Fibroblast of skin of left quadriceps (primary cell): ENCODE measurements at regions not wholly inside any gene's neighbourhood (a gene's known extent, or its start where the extent isn't known, plus 50 kb on each side); places are given as distances from the start of the nearest gene placed in this dataset.
A peak's percentile ranks its signal among the peaks of the same experiment; 100 is the strongest.

Experiments used
- DNase-seq, 2 experiments: peaks; one replicate each; pipeline ENCODE4 v3.0.0-alpha.2; 2013; ENCODE audit warnings: low read depth in 2 of 2

DNA sequence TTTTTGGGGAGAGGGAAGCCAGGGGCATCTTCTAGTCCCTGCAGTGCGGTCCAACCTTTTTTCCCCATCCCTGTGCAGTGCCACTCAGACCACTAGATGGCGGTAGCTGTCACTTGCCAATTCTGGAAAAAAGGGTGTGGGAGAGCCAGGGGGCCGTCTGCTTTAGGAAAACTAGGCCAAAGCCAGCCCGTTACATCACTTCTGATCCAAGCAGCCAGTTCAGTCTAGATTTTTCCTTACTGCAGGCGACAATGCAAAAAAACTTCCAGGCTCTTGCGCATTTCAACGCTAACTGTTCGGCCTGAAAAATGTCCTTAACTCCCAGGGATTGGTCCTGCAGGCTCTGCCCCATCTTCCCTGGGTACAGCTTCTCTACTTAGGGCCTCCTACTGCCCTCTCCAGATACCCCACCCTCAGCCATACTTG is 69.2 kb upstream of the CES5A start:
- peak; percentile 51 to 55 for DNase-seq

DNA sequence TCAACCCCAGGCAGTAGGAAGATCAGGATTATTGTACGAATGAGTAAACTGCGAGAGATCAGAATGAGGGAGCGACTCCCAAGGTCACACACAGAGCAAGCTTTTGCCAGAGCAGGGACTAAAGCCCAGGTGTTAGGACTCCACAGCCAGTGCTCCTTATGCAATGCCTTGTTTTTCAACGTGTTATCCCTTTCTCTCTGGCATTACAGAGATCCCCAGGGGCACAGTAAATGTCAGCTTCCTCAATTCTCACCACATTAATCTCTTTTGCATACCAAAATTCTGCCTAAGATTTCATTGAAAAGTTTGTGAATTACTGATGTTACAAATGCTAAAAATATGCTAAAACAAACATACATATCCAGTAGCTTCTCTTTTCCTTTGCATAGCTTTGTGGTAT is 68.1 kb upstream of the CES5A start:
- DNase-seq: peak; percentile 8 to 23

DNA sequence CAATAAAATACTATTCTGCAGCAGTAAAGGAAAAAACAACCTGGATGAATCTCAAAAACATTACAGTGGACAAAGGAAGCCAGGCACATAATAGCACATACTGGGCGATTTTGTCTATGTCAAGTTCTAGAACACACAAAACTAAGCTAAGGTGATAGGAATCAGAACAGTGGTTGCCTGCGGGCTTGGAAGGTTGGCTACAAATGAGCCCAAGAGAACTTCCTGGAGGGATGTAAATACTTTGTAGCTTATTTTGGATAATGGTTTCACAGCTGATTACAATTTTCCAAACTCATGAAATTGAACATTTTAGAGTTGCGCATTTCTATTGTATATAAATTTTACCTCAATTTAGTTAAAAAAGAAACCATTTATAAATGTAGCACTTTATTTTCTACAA is 67.6 kb upstream of the CES5A start:
- no peak for DNase-seq

DNA sequence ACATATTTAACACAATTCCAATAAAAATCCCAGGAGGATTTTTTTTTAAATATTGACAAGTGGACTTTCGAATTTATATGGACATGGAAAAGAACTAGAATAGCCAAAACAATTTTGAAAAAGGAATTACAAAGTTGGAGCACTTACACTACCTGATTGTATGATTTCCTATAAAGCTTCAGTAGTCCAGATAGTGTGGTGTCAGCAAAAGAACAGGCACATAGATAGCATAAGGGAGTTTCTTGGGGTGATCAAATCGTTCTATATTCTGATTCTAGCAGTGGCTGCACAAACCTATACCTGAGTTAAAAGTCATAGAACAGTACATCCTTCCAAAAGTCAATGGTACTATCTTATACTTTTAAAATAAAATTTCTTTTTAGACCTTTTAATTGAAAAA is 66.4 kb upstream of the CES5A start:
- DNase-seq: no peak

DNA sequence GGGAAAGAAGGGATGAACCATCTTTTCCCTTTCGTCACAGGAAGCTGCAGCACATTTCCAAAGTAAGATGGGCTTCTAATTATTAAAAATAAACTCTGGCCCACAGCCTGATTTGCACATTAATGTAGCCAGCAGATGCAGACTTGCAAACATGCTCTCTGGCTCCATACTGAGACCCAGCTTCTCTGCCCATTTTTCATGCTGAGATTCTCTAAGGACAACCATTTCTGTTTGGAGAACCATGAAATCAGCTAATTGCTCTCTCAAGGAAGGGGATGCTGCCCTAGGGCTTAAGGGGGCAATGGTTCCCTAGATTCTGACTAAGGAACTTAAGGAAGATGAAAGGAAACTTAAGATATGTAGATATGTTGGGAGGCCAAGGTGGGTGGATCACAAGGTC is 63.0 kb upstream of the CES5A start:
- no peak for DNase-seq

DNA sequence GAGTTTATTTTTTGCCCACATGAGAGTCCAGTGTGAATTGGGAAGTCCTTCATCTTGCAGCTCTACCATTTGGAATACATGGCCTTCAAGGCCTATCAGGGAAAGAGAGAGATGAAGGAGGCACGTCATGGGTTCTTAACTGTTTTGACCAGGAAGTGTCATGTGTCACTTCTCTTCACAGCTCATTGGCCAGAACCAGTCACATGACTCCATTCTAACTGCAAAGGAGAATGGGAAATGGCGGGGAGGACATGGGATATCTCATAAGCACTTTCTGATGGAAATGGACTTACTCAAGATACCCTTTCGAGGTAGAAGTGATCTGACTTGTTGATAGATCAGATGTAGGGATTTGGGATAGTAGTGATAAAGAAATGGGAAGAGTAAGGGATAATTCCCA is 57.9 kb upstream of the CES5A start:
- DNase-seq: no peak

DNA sequence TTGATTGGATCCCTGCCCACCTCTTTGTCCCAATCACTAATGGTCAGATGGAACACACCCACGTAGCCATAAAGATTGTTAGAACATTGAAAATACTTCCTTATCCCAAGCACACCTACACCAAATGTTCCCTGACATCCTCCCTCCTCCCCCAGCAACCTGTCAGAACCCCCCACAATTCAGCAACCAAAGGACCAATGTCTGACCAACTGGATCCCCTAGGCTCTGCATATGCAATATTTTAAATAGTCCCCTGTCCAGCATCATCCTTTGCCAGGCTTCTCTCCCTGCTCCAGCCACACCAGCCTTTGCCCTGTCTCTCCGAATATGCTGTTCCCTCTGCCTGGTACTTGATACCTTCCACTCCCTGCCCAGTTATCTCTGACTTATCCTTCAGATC is 54.9 kb upstream of the CES5A start:
- no peak for DNase-seq

DNA sequence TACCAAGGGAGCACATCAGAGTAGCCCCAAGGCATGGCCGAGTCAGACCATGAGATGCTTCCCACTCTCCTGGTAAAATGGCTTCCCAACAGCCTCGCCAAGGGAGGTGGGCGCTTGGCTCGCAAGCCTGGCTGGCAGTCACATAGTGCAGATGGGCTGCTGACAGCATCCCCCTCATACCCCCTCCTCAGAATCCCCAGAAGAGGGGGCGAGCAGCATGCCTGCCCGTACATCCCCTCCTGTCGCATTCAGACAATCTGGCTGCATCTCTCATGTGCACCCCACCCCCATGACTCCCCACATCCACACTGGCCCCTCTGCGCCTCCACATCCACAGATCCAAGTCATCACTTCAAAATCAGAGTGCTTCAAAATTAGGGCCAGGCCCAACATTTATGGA is 54.0 kb upstream of the CES5A start:
- no peak for DNase-seq

DNA sequence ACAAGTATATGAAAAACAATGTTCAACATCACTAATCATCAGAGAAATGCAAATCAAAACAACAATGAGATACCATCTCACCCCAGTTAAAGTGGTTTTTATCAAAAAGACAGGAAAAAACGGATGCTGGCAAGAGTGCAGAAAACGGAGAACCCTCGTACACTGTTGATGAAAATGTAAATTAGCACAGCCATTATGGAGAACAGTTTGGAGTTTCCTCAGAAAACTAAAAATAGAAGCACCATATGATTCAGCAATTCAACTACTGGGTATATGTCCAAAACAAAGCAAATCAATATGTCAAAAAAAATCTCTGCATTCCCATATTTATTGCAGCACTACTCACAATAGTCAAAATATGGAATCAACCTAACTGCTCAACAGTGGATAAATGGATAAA is 50.1 kb upstream of the CES5A start:
- DNase-seq: no peak
